GM23248 (cell line): ENCODE measurements at regions not wholly inside any gene's neighbourhood (a gene's known extent, or its start where the extent isn't known, plus 50 kb on each side); places are given as distances from the start of the nearest gene placed in this dataset.

Experiments used
- EZH2 ChIP-seq: fragments of 200-600 bp; sonication (generic); IDR thresholded peaks from 2 replicates; pipeline ENCODE4 v1.6.1; 2018; ENCODE audit warnings: antibody characterized with exemption, mild to moderate bottlenecking; ENCODE audit not compliant: insufficient read depth, poor library complexity, severe bottlenecking
- EZH2phosphoT487 ChIP-seq: fragments of 200-600 bp; sonication (generic); IDR thresholded peaks from 2 replicates; pipeline ENCODE4 v1.6.1; 2018; ENCODE audit warnings: antibody characterized with exemption, moderate library complexity, mild to moderate bottlenecking, low read depth; ENCODE audit not compliant: insufficient read depth

DNA sequence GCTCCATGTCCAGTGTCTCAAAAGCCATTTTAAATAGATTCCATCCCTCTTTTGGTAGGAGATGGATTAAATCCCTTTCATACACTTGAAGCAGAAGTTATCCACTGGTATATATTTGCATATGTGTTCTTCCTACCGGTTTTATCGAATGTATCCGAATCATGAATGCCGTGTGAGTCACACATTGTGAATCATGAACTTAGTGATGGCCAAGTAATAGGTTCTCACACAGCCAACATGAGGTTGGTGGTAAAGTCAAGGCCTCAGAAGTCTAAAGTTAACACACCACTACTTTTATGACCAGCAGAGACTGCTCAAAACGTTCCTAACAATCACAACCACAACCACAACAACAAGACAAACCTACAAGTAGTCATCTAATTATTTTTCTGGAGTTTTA is 345.5 kb downstream of the THBS2 start:
- TF ChIP-seq EZH2 (no peak), EZH2phosphoT487 (no peak)
